Middle frontal gyrus (tissue), 1 donor: ENCODE measurements at regions not wholly inside any gene's neighbourhood (a gene's known extent, or its start where the extent isn't known, plus 50 kb on each side); places are given as distances from the start of the nearest gene placed in this dataset.
"Not testable (repeated sequence)": the region's sequence is repeated elsewhere in the genome, so short reads cannot be mapped to it uniquely, and the experiment has no call there.

ENCODE experiments used
- DNase-seq: peaks from one replicate; pipeline ENCODE4 v3.0.0-alpha.2; 2015; ENCODE audit warnings: low spot score; ENCODE audit errors: extremely low spot score

GRCh38 chr5:84790406-84790805, 405.7 kb upstream of the EDIL3 start:
- DNase-seq: no peak

DNA sequence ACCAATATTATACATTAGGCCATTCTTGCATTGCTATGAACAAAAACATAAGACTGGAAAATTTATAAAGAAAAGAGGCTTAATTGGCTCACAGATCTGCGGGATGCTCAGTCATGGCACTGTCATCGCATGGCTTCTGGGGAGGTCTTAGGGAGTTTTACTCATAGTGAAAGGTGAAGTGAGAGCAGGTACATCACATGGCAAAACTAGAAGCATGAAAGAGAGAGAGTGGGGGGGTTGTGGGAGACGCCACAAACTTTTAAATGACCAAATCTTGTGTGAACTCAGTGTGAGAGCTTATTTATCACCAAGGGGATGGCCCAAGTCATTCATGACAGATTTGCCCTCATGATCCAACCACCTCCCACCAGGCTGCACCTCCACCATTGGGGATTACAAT, 398.3 kb upstream of the EDIL3 start:
- DNase-seq: no peak

GRCh38 chr5:84779186-84779585, 394.5 kb upstream of the EDIL3 start:
- no peak for DNase-seq

- DNase-seq: no peak
Observed at GRCh38 chr5:84764227-84764626, 379.5 kb upstream of the EDIL3 start.

GRCh38 chr5:84758008-84758407, 373.3 kb upstream of the EDIL3 start:
- DNase-seq: no peak

- DNase-seq: no peak
Observed at GRCh38 chr5:84752780-84753179, 368.1 kb upstream of the EDIL3 start.

- DNase-seq: no peak
Observed at GRCh38 chr5:84748313-84748712, 363.6 kb upstream of the EDIL3 start.

DNA sequence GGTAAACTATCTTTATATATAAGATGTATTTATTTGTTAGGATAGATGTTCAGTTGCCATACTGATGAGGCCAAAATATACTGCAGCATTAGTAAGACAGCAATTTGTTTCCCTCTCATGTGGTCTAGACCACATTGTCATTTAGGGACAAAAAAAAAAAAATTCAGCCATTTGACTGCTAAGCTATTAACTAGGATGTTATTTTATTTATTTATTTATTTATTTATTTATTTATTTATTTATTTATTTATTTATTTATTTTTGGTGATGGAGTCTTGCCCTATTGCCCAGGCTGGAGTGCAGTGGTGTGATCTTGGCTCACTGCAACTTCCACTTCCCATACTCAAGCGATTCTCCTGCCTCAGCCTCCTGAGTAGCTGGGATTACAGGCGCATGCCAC, 361.6 kb upstream of the EDIL3 start:
- not testable (repeated sequence) for DNase-seq

DNA sequence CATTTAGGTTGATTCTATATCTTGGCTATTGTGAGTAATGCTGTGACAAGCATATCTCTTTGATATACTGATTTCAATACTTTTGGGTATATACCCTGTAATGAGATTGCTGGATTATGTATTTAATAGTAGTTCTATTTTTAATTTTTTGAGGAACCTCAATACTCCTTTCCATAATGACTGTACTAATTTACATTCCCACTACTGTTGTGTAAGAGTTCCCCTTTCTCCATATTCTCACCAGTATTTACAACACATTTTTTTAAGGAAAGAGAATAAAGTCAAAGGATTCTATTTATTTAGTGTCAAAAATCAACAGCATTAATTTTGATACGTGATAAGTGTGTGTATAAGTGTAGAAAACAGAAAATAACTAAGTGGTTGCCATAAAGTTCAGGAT, 356.4 kb upstream of the EDIL3 start:
- no peak for DNase-seq

DNA sequence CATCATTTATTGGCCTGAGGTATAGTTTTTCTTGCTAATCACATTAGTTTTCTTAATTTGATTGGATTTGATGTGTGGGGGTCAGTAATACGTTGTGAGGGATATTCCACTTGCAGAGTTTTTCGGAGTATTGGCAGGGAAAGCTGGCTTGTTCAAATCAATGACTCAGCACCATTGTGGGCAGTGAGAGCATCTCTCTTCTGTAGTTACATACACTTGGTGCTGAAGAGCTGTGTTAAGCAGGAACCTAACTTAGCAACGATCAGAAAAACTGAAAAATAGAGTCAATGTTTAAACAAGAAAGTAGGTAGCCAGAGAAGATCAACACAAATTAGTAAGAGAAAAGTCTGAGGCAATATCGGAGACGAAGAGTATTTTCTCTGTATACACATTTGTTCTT, 344.6 kb upstream of the EDIL3 start:
- DNase-seq: peak; percentile 18

GRCh38 chr5:84727708-84728107, 343.0 kb upstream of the EDIL3 start:
- DNase-seq: no peak

GRCh38 chr5:84725946-84726570, 341.4 kb upstream of the EDIL3 start:
- no peak for DNase-seq

GRCh38 chr5:84724683-84725082, 340.0 kb upstream of the EDIL3 start:
- peak; percentile 16 for DNase-seq

GRCh38 chr5:84724181-84724580, 339.5 kb upstream of the EDIL3 start:
- no peak for DNase-seq

DNA sequence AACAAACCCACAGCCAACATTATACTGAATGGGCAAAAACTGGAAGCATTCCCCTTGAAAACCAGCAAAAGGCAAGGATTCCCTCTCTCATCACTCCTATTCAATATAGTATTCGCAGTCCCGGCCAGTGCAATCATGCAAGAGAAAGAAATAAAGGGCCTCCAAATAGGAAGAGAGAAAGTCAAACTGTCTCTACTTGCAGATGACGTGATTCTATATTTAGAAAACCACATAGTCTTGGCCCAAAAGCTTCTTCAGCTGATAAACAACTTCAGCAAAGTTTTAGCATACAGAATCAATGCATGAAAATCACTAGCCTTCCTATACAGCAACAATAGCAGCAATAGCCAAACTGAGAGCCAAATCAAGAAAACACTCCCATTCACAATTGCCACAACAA, 333.7 kb upstream of the EDIL3 start:
- DNase-seq: no peak

DNA sequence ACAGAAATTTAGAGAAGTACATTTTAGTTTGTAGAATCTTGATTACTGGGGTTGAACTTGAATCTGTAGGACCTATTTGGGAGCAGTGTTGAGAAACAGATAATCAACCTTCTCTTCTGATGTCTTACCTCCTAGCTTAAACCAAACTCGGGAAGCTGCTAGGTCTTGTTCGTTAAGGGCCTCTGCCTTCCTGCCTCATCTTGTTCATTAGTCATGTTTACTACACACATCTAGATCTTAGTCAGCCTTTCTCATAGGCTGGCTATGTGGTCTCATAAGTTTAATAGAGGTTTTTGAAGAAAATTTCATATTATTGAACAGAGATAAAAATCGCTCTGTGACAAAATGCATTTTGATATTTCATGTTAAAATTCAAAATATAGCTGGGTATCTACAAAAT, 331.0 kb upstream of the EDIL3 start:
- DNase-seq: no peak

GRCh38 chr5:84715091-84715490, 330.4 kb upstream of the EDIL3 start:
- no peak for DNase-seq

- no peak for DNase-seq
Observed at GRCh38 chr5:84709075-84709474, 324.4 kb upstream of the EDIL3 start.

GRCh38 chr5:84706678-84707641, 322.3 kb upstream of the EDIL3 start:
- DNase-seq: no peak

- not testable (repeated sequence) for DNase-seq
Observed at GRCh38 chr5:84700545-84700944, 315.9 kb upstream of the EDIL3 start.

DNA sequence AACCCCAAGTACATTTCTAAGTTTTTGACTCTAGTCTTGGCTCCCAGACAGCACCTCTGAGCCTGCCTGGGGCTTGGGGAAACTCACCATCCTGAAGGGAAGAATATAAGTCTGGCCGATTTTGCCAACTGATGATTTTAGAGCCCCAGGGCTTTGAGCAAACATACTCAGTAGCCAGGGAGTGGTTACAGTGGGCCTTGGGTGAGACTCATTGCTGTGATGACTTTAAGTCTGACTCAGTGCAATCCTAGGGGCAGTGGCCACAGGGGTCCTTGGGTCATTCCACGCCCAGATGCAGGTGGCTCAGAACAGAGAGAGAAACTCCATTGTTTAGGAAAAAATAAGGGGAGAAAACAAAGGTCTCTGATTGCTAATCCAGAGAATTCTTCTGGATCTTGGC, 312.0 kb upstream of the EDIL3 start:
- no peak for DNase-seq

DNA sequence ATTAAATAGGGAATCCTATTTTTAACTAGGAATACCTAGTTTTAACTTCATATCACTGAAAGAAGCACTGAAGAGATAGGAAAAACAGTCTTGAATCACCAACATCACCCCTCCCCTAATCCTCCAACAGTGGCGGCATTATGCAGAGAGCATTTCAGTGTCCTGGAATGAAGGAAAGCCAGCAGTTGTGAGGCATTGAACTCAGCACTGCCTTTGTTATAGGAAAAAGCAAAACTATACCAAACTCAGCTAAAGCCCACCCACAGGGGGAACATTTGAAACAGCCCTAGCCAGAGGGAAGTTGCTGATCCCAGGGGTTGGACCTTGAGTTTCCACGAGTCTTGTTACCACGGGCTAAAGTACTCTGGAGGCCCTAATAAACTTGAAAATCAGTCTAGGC, 310.6 kb upstream of the EDIL3 start:
- DNase-seq: no peak

DNA sequence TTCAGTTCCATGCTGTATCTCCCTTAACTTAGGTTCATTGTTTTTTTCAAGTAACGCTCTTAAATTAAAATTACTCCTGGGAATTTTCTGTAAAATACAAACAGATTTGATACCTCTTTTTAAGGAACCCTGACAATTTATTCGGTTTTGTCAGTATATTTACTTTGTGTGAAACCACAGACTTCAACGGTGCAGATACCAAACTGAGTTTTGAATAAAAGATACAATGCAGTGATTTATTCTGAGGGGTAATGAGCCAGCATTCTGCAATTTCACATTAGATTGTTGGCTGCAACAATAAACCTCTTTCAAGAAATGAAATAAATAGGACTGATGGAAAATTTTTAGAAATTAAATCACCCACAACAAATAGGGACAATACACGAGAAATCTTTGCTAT, 308.6 kb upstream of the EDIL3 start:
- no peak for DNase-seq
